Right atrium auricular region (tissue), 2 donors: ENCODE measurements at regions not wholly inside any gene's neighbourhood (a gene's known extent, or its start where the extent isn't known, plus 50 kb on each side); places are given as distances from the start of the nearest gene placed in this dataset.

Source experiments
- DNase-seq: peaks from one replicate; pipeline ENCODE4 v3.0.0-alpha.2; 2019; ENCODE audit warnings: low spot score
- H3K27ac ChIP-seq, 2 donors: fragments of 200-600 bp; sonication (generic); 1 replicate in 1 of 2; 2 replicates in 1 of 2; pipeline ENCODE4 v1.5.1; 2016 to 2019
- H3K27me3 ChIP-seq, 2 donors: fragments of 200-600 bp; sonication (generic); one replicate each; pipeline versions ENCODE4 v1.5.1 to v1.6.0; 2017 to 2019
- H3K36me3 ChIP-seq: fragments of 200-600 bp; sonication (generic); one replicate; pipeline ENCODE4 v1.5.1; 2016
- H3K4me1 ChIP-seq, 2 donors: fragments of 200-600 bp; sonication (generic); one replicate each; pipeline versions ENCODE4 v1.5.1 to v1.6.0; 2017 to 2019
- H3K4me3 ChIP-seq, 2 donors: fragments of 200-600 bp; sonication (generic); 1 replicate in 1 of 2; 2 replicates in 1 of 2; pipeline ENCODE4 v1.5.1; 2017 to 2019; ENCODE audit warnings: mild to moderate bottlenecking in 1 of 2, moderate library complexity in 1 of 2
- H3K9me3 ChIP-seq, 2 donors: fragments of 200-600 bp; sonication (generic); one replicate each; pipeline ENCODE4 v1.5.1; 2019
- CTCF ChIP-seq, 2 donors: fragments of 200-600 bp; sonication (generic); IDR thresholded peaks; one replicate each; pipeline ENCODE4 v1.5.1; 2019; ENCODE audit warnings: antibody characterized with exemption in 2 of 2

GRCh38 chr1:68608289-68608688 is 111.4 kb upstream of the DEPDC1 start:
- DNase-seq = no peak
- Histone ChIP-seq H3K4me1 (no peaks in the 10 kb centered on the region), H3K9me3 (peaks cover 0 to 13% of the 10 kb centered on the region in 2 donors), H3K36me3 (no peaks in the 10 kb centered on the region), H3K4me3 (no peak overlapping the region), H3K27me3 (no peaks in the 10 kb centered on the region), H3K27ac (no peak overlapping the region)
- no peak for TF ChIP-seq CTCF (IDR thresholded peaks at IDR 0.05)

GRCh38 chr1:68615312-68615711 is 118.4 kb upstream of the DEPDC1 start:
- no peaks in the 10 kb centered on the region for H3K27me3 ChIP-seq
- DNase-seq = no peak
- no peak overlapping the region for H3K4me3 ChIP-seq
- no peak for TF ChIP-seq CTCF (IDR thresholded peaks at IDR 0.05)
- no peaks in the 10 kb centered on the region for H3K36me3 ChIP-seq
- no peak overlapping the region for H3K27ac ChIP-seq
- no peaks in the 10 kb centered on the region for H3K4me1 ChIP-seq
- H3K9me3 ChIP-seq = peaks cover 0 to 15% of the 10 kb centered on the region in 2 donors

GRCh38 chr1:68617942-68618341 is 121.1 kb upstream of the DEPDC1 start:
- peaks cover 0 to 29% of the 10 kb centered on the region in 2 donors for H3K9me3 ChIP-seq
- no peak overlapping the region for H3K27ac ChIP-seq
- TF ChIP-seq CTCF (IDR thresholded peaks at IDR 0.05) = no peak

GRCh38 chr1:68620571-68620970 is 123.7 kb upstream of the DEPDC1 start:
- Histone ChIP-seq H3K4me1 (peaks cover 0 to 16% of the 10 kb centered on the region in 2 donors), H3K36me3 (no peaks in the 10 kb centered on the region), H3K27ac (no peak overlapping the region), H3K4me3 (no peak overlapping the region), H3K9me3 (peaks cover 0 to 25% of the 10 kb centered on the region in 2 donors), H3K27me3 (no peaks in the 10 kb centered on the region)
- no peak for DNase-seq
- no peak for TF ChIP-seq CTCF (IDR thresholded peaks at IDR 0.05)

More at GRCh38 chr1:68617942-68618341, 121.1 kb upstream of the DEPDC1 start:
- H3K4me1 ChIP-seq = no peaks in the 10 kb centered on the region
- no peak overlapping the region for H3K4me3 ChIP-seq
- no peak for DNase-seq
- H3K27me3 ChIP-seq = no peaks in the 10 kb centered on the region
- H3K36me3 ChIP-seq = no peaks in the 10 kb centered on the region

- no peak for TF ChIP-seq CTCF (IDR thresholded peaks at IDR 0.05)
- no peak for DNase-seq
- peaks cover 0 to 16% of the 10 kb centered on the region in 2 donors for H3K4me1 ChIP-seq
- H3K36me3 ChIP-seq = no peaks in the 10 kb centered on the region
- H3K27ac ChIP-seq = peak overlapping the region in 1 of 2 donors; percentile 72
- peaks cover 0 to 25% of the 10 kb centered on the region in 2 donors for H3K9me3 ChIP-seq
- no peak overlapping the region for H3K4me3 ChIP-seq
- H3K27me3 ChIP-seq = no peaks in the 10 kb centered on the region
Observed at GRCh38 chr1:68623700-68624099, 126.8 kb upstream of the DEPDC1 start.

GRCh38 chr1:68624233-68624632 is 127.4 kb upstream of the DEPDC1 start:
- no peaks in the 10 kb centered on the region for H3K27me3 ChIP-seq
- DNase-seq = no peak

More at GRCh38 chr1:68624233-68624632, 127.4 kb upstream of the DEPDC1 start:
- Histone ChIP-seq H3K4me3 (no peak overlapping the region), H3K9me3 (peaks cover 0 to 25% of the 10 kb centered on the region in 2 donors), H3K36me3 (no peaks in the 10 kb centered on the region), H3K27ac (peak overlapping the region in 1 of 2 donors; percentile 72), H3K4me1 (peaks cover 0 to 16% of the 10 kb centered on the region in 2 donors)
- TF ChIP-seq CTCF (IDR thresholded peaks at IDR 0.05) = no peak
